ENCODE measurements at regions not wholly inside any gene's neighbourhood (a gene's known extent, or its start where the extent isn't known, plus 50 kb on each side); places are given as distances from the start of the nearest gene placed in this dataset.

DNA sequence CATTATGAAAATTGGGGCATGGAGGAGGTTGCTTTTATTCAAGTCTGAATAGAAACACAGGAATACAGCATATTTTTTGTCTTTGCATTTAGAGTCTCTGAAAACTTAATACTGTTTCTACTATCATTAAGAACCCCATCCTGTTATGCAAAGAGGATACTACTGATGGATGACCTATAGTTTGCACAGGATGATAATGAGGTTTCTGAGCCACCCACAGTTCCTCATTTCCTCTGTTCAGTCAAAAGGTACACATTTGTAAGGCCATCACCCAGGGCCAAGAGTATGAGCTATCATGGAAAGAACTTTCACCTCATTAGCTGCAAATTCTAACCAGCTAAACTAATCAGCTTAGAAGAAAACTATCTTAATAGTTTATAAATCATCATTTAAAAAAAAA is 213.0 kb upstream of the CHRM2 start:
- CTCF ChIA-PET = no interaction called here
- DNase-seq (ENCODE audit: low read depth in 1 of 2, low spot score in 1 of 2) (no peak), ATAC-seq (no peak), FAIRE-seq (no peak)
- Histone ChIP-seq H3K27ac (no peak overlapping the region), H3K9me3 (no peaks in the 10 kb centered on the region), H3K4me1 (no peaks in the 10 kb centered on the region), H3K4me2 (no peak overlapping the region), H3K4me3 (no peak overlapping the region)
- POLR2A ChIA-PET = no interaction called here
- TF ChIP-seq FOSL2 (IDR thresholded peaks at IDR 0.05) (no peak), FOSL2 (CRISPR knock-in tag; IDR thresholded peaks at IDR 0.05) (no peak), KDM5A (IDR thresholded peaks at IDR 0.05) (no peak), ZSCAN20 (CRISPR knock-in tag; IDR thresholded peaks at IDR 0.05) (no peak), POLR2AphosphoS2 (conservative IDR thresholded peaks at IDR 0.05; ENCODE audit: low read length) (no peak), EP300 (IDR thresholded peaks at IDR 0.05) (no peak), HEYL (CRISPR knock-in tag; IDR thresholded peaks at IDR 0.05) (no peak)
- TF ChIP-seq, protein P1, sequence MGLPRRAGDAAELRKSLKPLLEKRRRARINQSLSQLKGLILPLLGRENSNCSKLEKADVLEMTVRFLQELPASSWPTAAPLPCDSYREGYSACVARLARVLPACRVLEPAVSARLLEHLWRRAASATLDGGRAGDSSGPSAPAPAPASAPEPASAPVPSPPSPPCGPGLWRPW (IDR thresholded peaks at IDR 0.05) = no peak

DNA sequence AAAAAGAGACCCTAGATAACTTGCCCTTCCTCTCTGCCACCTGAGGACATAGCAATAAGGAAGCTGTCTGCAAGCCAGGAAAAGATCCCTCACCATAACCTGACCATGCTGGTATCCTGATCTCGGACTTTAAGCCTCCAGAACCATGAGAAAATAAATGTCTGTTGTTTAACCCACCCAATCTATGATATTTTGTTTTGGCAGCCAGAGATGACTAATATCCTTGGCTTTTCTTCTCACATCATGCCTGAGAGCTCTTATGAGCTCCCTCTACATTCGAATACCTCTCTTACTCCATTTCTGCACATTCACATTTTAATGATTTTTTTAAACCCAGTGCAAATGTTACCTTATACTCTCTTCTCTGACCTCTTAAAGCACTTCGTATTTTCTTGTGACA is 214.0 kb upstream of the CHRM2 start:
- FAIRE-seq (no peak), DNase-seq (ENCODE audit: low read depth in 1 of 2, low spot score in 1 of 2) (no peak), ATAC-seq (no peak)
- H3K27ac ChIP-seq = no peak overlapping the region
- no peak overlapping the region for H3K4me3 ChIP-seq
- POLR2A ChIA-PET = no interaction called here
- 0% methylated on average over 3 of the region's 3 CpGs for WGBS (ENCODE audit: missing lambda C conversion rate)
- no peak for TF ChIP-seq ZC3H11A (IDR thresholded peaks at IDR 0.05)
- TF ChIP-seq, protein P2, sequence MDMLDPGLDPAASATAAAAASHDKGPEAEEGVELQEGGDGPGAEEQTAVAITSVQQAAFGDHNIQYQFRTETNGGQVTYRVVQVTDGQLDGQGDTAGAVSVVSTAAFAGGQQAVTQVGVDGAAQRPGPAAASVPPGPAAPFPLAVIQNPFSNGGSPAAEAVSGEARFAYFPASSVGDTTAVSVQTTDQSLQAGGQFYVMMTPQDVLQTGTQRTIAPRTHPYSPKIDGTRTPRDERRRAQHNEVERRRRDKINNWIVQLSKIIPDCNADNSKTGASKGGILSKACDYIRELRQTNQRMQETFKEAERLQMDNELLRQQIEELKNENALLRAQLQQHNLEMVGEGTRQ (IDR thresholded peaks at IDR 0.05) = no peak
- no peak for TF ChIP-seq KDM1A (IDR thresholded peaks at IDR 0.05; ENCODE audit: low read depth)
- no peak for TF ChIP-seq HOXA7 (CRISPR knock-in tag; IDR thresholded peaks at IDR 0.05)
- no peak for TF ChIP-seq RARB (CRISPR knock-in tag; IDR thresholded peaks at IDR 0.05)
- no peak for TF ChIP-seq RNF2 (IDR thresholded peaks at IDR 0.05; ENCODE audit: borderline replicate concordance, low read depth)
- TF ChIP-seq, protein P3, sequence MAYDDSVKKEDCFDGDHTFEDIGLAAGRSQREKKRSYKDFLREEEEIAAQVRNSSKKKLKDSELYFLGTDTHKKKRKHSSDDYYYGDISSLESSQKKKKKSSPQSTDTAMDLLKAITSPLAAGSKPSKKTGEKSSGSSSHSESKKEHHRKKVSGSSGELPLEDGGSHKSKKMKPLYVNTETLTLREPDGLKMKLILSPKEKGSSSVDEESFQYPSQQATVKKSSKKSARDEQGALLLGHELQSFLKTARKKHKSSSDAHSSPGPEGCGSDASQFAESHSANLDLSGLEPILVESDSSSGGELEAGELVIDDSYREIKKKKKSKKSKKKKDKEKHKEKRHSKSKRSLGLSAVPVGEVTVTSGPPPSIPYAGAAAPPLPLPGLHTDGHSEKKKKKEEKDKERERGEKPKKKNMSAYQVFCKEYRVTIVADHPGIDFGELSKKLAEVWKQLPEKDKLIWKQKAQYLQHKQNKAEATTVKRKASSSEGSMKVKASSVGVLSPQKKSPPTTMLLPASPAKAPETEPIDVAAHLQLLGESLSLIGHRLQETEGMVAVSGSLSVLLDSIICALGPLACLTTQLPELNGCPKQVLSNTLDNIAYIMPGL (CRISPR knock-in tag; IDR thresholded peaks at IDR 0.05; ENCODE audit: borderline replicate concordance) = no peak
- no peak for TF ChIP-seq POLR2AphosphoS2 (conservative IDR thresholded peaks at IDR 0.05; ENCODE audit: low read length)
- TF ChIP-seq, protein P4, sequence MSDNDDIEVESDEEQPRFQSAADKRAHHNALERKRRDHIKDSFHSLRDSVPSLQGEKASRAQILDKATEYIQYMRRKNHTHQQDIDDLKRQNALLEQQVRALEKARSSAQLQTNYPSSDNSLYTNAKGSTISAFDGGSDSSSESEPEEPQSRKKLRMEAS (IDR thresholded peaks at IDR 0.05) = no peak
- TF ChIP-seq EP300 (IDR thresholded peaks at IDR 0.05) = no peak
- TF ChIP-seq TFCP2L1 (CRISPR knock-in tag; IDR thresholded peaks at IDR 0.05) = no peak
- H3K9me3 ChIP-seq = no peaks in the 10 kb centered on the region
- no peaks in the 10 kb centered on the region for H3K4me1 ChIP-seq
- H3K4me2 ChIP-seq = no peak overlapping the region
- CTCF ChIA-PET = no interaction called here

DNA sequence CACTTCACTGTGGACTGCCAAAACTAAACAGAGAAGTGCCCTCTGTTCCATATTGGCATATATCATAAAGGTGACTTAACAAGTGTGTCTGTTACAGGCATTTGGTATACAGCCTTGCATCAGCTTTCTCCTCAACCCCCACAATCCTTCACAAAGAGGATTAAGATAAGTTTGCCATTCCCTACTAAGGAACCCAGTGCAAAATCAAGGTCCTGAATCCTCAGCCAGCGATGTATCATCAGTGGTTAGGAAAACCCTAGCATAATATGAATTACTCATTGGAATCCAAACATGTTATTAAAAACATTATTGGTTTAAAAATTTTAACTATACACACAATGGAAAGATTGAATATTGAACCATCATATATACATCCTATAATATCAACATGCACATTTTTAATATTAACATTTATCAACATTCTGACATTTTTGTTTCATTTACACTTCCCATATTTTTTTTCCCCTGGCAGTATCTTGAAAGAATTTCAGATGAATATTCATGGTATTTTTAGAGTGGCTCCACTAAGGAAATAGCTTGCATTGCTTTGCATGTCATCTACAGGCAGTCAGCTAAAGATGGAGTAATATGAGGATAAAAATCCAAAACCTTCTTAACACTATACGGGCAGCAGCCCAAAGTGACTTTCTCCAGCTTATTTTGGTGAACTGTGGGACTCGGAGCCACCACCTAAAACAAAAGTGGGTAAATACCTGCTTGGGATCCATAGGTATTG is 215.6 kb upstream of the CHRM2 start:
- Histone ChIP-seq H3K4me3 (no peak overlapping the region), H3K9me3 (no peaks in the 10 kb centered on the region), H3K4me2 (no peak overlapping the region), H3K4me1 (no peaks in the 10 kb centered on the region), H3K27ac (no peak overlapping the region)
- POLR2A ChIA-PET = no interaction called here
- FAIRE-seq = no peak
- CTCF ChIA-PET = interaction anchor here (1.6 kb wide), 1 partner anchor 8 kb away, joined by 4 read pairs; no protein-coding TSS in a partner anchor
- 1% methylated on average over 3 of the region's 3 CpGs for WGBS (ENCODE audit: missing lambda C conversion rate)
- no peak for ATAC-seq
- DNase-seq (ENCODE audit: low read depth in 1 of 2, low spot score in 1 of 2) = no peak
- no peak for TF ChIP-seq ZC3H11A (IDR thresholded peaks at IDR 0.05)
- no peak for TF ChIP-seq HOXB5 (CRISPR knock-in tag; IDR thresholded peaks at IDR 0.05)
- TF ChIP-seq NFE2L2 (conservative IDR thresholded peaks at IDR 0.05; ENCODE audit: low read length) = no peak
- TF ChIP-seq HOXB13 (CRISPR knock-in tag; IDR thresholded peaks at IDR 0.05; ENCODE audit: low read depth) = no peak
- TF ChIP-seq RNF2 (IDR thresholded peaks at IDR 0.05; ENCODE audit: borderline replicate concordance, low read depth) = no peak
- TF ChIP-seq HOXA7 (CRISPR knock-in tag; IDR thresholded peaks at IDR 0.05) = no peak
- no peak for TF ChIP-seq ZSCAN20 (CRISPR knock-in tag; IDR thresholded peaks at IDR 0.05)
- TF ChIP-seq ESRRA (IDR thresholded peaks at IDR 0.05; ENCODE audit: borderline replicate concordance, low read length) = no peak
- TF ChIP-seq, protein P5, sequence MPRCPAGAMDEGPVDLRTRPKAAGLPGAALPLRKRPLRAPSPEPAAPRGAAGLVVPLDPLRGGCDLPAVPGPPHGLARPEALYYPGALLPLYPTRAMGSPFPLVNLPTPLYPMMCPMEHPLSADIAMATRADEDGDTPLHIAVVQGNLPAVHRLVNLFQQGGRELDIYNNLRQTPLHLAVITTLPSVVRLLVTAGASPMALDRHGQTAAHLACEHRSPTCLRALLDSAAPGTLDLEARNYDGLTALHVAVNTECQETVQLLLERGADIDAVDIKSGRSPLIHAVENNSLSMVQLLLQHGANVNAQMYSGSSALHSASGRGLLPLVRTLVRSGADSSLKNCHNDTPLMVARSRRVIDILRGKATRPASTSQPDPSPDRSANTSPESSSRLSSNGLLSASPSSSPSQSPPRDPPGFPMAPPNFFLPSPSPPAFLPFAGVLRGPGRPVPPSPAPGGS (IDR thresholded peaks at IDR 0.05) = no peak
- no peak for TF ChIP-seq SMC3 (IDR thresholded peaks at IDR 0.05)
- no peak for TF ChIP-seq TP53 (CRISPR knock-in tag; IDR thresholded peaks at IDR 0.05)
- no peak for TF ChIP-seq EHF (CRISPR knock-in tag; IDR thresholded peaks at IDR 0.05)
- no peak for TF ChIP-seq NR3C1 (IDR thresholded peaks at IDR 0.05)
- TF ChIP-seq CHD4 (IDR thresholded peaks at IDR 0.05; ENCODE audit: borderline replicate concordance) = no peak
- no peak for TF ChIP-seq GATA3 (IDR thresholded peaks at IDR 0.05; ENCODE audit: borderline replicate concordance)
- TF ChIP-seq, protein P6, sequence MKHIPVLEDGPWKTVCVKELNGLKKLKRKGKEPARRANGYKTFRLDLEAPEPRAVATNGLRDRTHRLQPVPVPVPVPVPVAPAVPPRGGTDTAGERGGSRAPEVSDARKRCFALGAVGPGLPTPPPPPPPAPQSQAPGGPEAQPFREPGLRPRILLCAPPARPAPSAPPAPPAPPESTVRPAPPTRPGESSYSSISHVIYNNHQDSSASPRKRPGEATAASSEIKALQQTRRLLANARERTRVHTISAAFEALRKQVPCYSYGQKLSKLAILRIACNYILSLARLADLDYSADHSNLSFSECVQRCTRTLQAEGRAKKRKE (CRISPR knock-in tag; IDR thresholded peaks at IDR 0.05; ENCODE audit: low read depth) = no peak
